ENCODE measurements at regions not wholly inside any gene's neighbourhood (a gene's known extent, or its start where the extent isn't known, plus 50 kb on each side); places are given as distances from the start of the nearest gene placed in this dataset.

DNA sequence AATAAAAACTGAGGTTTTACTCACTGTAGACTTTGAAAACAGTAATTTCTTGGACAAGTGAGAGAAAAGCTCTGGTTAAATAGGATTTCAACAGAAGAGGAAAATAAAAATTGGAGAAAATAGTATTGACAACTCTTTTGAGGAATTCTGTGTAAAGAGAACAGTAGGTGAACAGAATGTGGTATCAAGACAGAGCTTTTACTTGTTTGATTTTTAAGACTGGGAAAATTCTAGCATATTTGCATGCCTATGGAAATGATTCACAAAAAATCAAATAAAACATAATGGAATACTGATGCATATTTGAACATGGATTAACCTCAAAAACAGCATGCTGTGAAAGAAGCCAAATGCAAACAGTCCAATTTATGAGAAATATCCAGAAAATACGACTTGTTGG, 504.6 kb downstream of the KCTD8 start:
- TF ChIP-seq, protein P1, sequence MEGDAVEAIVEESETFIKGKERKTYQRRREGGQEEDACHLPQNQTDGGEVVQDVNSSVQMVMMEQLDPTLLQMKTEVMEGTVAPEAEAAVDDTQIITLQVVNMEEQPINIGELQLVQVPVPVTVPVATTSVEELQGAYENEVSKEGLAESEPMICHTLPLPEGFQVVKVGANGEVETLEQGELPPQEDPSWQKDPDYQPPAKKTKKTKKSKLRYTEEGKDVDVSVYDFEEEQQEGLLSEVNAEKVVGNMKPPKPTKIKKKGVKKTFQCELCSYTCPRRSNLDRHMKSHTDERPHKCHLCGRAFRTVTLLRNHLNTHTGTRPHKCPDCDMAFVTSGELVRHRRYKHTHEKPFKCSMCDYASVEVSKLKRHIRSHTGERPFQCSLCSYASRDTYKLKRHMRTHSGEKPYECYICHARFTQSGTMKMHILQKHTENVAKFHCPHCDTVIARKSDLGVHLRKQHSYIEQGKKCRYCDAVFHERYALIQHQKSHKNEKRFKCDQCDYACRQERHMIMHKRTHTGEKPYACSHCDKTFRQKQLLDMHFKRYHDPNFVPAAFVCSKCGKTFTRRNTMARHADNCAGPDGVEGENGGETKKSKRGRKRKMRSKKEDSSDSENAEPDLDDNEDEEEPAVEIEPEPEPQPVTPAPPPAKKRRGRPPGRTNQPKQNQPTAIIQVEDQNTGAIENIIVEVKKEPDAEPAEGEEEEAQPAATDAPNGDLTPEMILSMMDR (conservative IDR thresholded peaks at IDR 0.05; ENCODE audit: low read depth, low read length), result no peak
- no peak for TF ChIP-seq EZH2 (IDR thresholded peaks at IDR 0.05; ENCODE audit: borderline replicate concordance, low read depth, low read length, poor library complexity, severe bottlenecking)
